A549 (cell line): ENCODE measurements at regions not wholly inside any gene's neighbourhood (a gene's known extent, or its start where the extent isn't known, plus 50 kb on each side); places are given as distances from the start of the nearest gene placed in this dataset.
A peak's percentile ranks its signal among the peaks of the same experiment; 100 is the strongest.

Experiments used
- ATAC-seq, 2 experiments: fragments of 200-7000 bp in 1 of 2; fragments of >200 bp in 1 of 2; cut with Nextera tagmentation in 1 of 2; cut with Tn5 transposase in 1 of 2; 3 replicates each; pipeline versions ENCODE4 v1.8.0 to v1.9.1; 2018 to 2020; ENCODE audit warnings: mild to moderate bottlenecking in 1 of 2, moderate library complexity in 1 of 2
- CTCF ChIA-PET: fragments of 300-600 bp; sonication (Branson Sonifier 250); formaldehyde crosslinking; extraction: SDS; loops from one replicate; lab custom pipeline; 2021; ENCODE audit warnings: antibody characterized with exemption, inconsistent platforms; lab: Yijun Ruan, JAX
- POLR2A ChIA-PET: fragments of 350-600 bp; formaldehyde crosslinking; extraction: SDS; loops from one replicate; lab custom pipeline; 2021; ENCODE audit warnings: antibody characterized with exemption, inconsistent platforms; lab: Yijun Ruan, JAX
- DNase-seq, 2 experiments: peaks; one replicate each; pipeline versions ENCODE4 v3.0.0 to v3.0.0-alpha.2; 2011 to 2016; ENCODE audit warnings: low read depth in 1 of 2, low spot score in 1 of 2
- FAIRE-seq: peaks from 2 replicates; lab custom pipeline; 2011; peaks lifted over from hg19 to GRCh38; lab: Jason Lieb, UNC
- H3K27ac ChIP-seq, 2 experiments: fragments of >200 bp; sonication (Bioruptor Twin); formaldehyde crosslinking; 3 replicates each; pipeline ENCODE4 v1.5.1; 2016 to 2017
- H3K4me1 ChIP-seq: fragments of >200 bp; sonication (Bioruptor Twin); formaldehyde crosslinking; 3 replicates; pipeline ENCODE4 v1.6.1; 2016
- H3K4me2 ChIP-seq: fragments of >200 bp; sonication (Bioruptor Twin); formaldehyde crosslinking; 3 replicates; pipeline ENCODE4 v1.6.1; 2016
- H3K4me3 ChIP-seq: fragments of >200 bp; sonication (Bioruptor Twin); formaldehyde crosslinking; 3 replicates; pipeline ENCODE4 v1.5.1; 2016
- H3K9me3 ChIP-seq: fragments of >200 bp; sonication (Bioruptor Twin); formaldehyde crosslinking; 3 replicates; pipeline ENCODE4 v1.6.1; 2016
- CHD4 ChIP-seq: fragments of 200-600 bp; sonication (generic); IDR thresholded peaks from 2 replicates; pipeline ENCODE4 v1.6.1; 2016; ENCODE audit warnings: antibody characterized with exemption, mild to moderate bottlenecking, borderline replicate concordance
- EHF ChIP-seq: fragments of 250-450 bp; sonication (Bioruptor Pico); IDR thresholded peaks from 2 replicates; pipeline ENCODE4 v1.5.0; 2020; ENCODE audit warnings: mild to moderate bottlenecking
- ESRRA ChIP-seq: fragments of 150-350 bp; IDR thresholded peaks from 2 replicates; pipeline ENCODE4 v1.6.1; 2014; ENCODE audit warnings: mild to moderate bottlenecking, low read length, borderline replicate concordance
- FOSL2 ChIP-seq, 2 experiments: fragments of 450-650 bp in 1 of 2; fragments of >200 bp in 1 of 2; sonication (Bioruptor Twin) in 1 of 2; formaldehyde crosslinking; IDR thresholded peaks; 2 replicates each; pipeline versions ENCODE4 v1.5.0 to v1.6.1; 2016 to 2020; ENCODE audit warnings: mild to moderate bottlenecking in 1 of 2, moderate library complexity in 1 of 2
- HDAC2 ChIP-seq: fragments of 200-600 bp; sonication (generic); IDR thresholded peaks from 2 replicates; pipeline ENCODE4 v1.6.1; 2016
- HOXB13 ChIP-seq: fragments of 250-450 bp; sonication (Bioruptor Pico); IDR thresholded peaks from 2 replicates; pipeline ENCODE4 v1.5.0; 2020; ENCODE audit warnings: low read depth, mild to moderate bottlenecking, moderate library complexity
- MAZ ChIP-seq: fragments of 150-350 bp; IDR thresholded peaks from 2 replicates; pipeline ENCODE4 v1.6.1; 2014; ENCODE audit warnings: antibody characterized with exemption, low read depth, low read length, borderline replicate concordance
- NR3C1 ChIP-seq: fragments of >200 bp; sonication (Bioruptor Twin); formaldehyde crosslinking; IDR thresholded peaks from 3 replicates; pipeline ENCODE4 v1.6.1; 2017
- PHF8 ChIP-seq: fragments of 200-600 bp; sonication (generic); IDR thresholded peaks from 2 replicates; pipeline ENCODE4 v1.6.1; 2016; ENCODE audit warnings: low read depth, mild to moderate bottlenecking, antibody characterized with exemption, moderate library complexity, borderline replicate concordance
- RAD21 ChIP-seq, 2 experiments: fragments of >200 bp in 1 of 2; sonication (Bioruptor Twin) in 1 of 2; formaldehyde crosslinking in 1 of 2; IDR thresholded peaks in 1 of 2; conservative IDR thresholded peaks in 1 of 2; 2 replicates in 1 of 2; 3 replicates in 1 of 2; pipeline ENCODE4 v1.6.1; 2012 to 2018; ENCODE audit warnings: inconsistent platforms in 1 of 2
- TFCP2L1 ChIP-seq: fragments of 250-450 bp; sonication (Bioruptor Pico); IDR thresholded peaks from 2 replicates; pipeline ENCODE4 v1.5.0; 2021; ENCODE audit warnings: mild to moderate bottlenecking
- TP53 ChIP-seq: fragments of 250-450 bp; sonication (Bioruptor Pico); IDR thresholded peaks from 2 replicates; pipeline ENCODE4 v1.5.0; 2021; ENCODE audit warnings: mild to moderate bottlenecking, moderate library complexity
- WGBS: methylation state at CpG from one replicate; pipeline ENCODE4 v1.1.6; 2017; ENCODE audit errors: missing lambda C conversion rate; 5-methylcytosine and 5-hydroxymethylcytosine counted together
- TF ChIP-seq, protein P1 (sequence below): fragments of 450-650 bp; IDR thresholded peaks from 2 replicates; pipeline ENCODE4 v1.6.1; 2014; ENCODE audit warnings: antibody characterized with exemption
- TF ChIP-seq, protein P2 (sequence below): fragments of >200 bp; sonication (Bioruptor Twin); formaldehyde crosslinking; IDR thresholded peaks from 3 replicates; pipeline ENCODE4 v1.5.1; 2016
- TF ChIP-seq, protein P3 (sequence below): fragments of 250-450 bp; sonication (Bioruptor Pico); IDR thresholded peaks from 2 replicates; pipeline ENCODE4 v1.5.0; 2020; ENCODE audit warnings: low read depth, mild to moderate bottlenecking, moderate library complexity
- TF ChIP-seq, protein P4 (sequence below): fragments of 200-600 bp; sonication (generic); IDR thresholded peaks from 2 replicates; pipeline ENCODE4 v1.6.1; 2016; ENCODE audit warnings: antibody characterized with exemption, mild to moderate bottlenecking, moderate library complexity

- FAIRE-seq (no peak), ATAC-seq (no peak)
- WGBS, result 77% methylated on average over 5 of the region's 5 CpGs
Observed at GRCh38 chr13:74043237-74043636, 91.0 kb downstream of the KLF12 start.

DNA sequence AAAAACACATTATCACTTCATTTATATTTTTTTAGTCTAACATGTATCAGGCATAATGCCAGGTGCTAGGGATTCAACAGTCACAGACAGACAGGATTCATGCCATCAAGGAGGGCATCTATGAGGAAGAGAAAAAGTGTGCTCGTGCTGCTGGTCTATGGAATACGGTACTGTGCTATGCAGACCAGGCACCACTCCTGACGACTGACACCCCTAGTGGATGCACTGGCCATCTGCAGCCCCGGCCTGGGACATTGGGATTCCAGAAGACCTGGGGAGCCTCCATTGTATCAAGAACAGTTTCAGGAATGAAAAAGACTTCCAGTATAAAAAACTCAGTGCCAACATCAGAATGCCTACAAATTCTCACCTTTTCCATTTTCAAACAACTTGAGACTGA lies 94.0 kb downstream of the KLF12 start:
- POLR2A ChIA-PET, result no interaction called here
- Histone ChIP-seq H3K4me3 (no peak overlapping the region), H3K9me3 (no peaks in the 10 kb centered on the region), H3K27ac (no peak overlapping the region), H3K4me2 (no peak overlapping the region), H3K4me1 (no peaks in the 10 kb centered on the region)
- CTCF ChIA-PET, result no interaction called here
- FAIRE-seq (no peak), DNase-seq (peak; percentile 32 to 56), ATAC-seq (peak; percentile 76 to 96; a peak in 5 of 6 replicates)
- no peak for TF ChIP-seq EHF (CRISPR knock-in tag)
- no peak for TF ChIP-seq MAZ
- TF ChIP-seq RAD21 (conservative IDR thresholded peaks at IDR 0.05 in 1 of 2, IDR thresholded peaks at IDR 0.05 in 1 of 2), result peak in 1 of 2 experiments; percentile 32; a peak in 1 of 5 replicates
- 35% methylated on average over 4 of the region's 4 CpGs for WGBS

More at GRCh38 chr13:74043237-74043636, 91.0 kb downstream of the KLF12 start:
- Histone ChIP-seq H3K4me1 (peaks cover 7% of the 10 kb centered on the region; the same call in 1 of the 3 replicates), H3K27ac (no peak overlapping the region), H3K4me2 (no peak overlapping the region), H3K4me3 (no peak overlapping the region), H3K9me3 (no peaks in the 10 kb centered on the region)
- CTCF ChIA-PET, result no interaction called here
- no peak for DNase-seq
- POLR2A ChIA-PET, result no interaction called here
- TF ChIP-seq HDAC2 (no peak), CHD4 (no peak), PHF8 (no peak)
- TF ChIP-seq, all 56 proteins: peak for 0

- ATAC-seq, result no peak
- DNase-seq, result no peak
- Histone ChIP-seq H3K4me2 (no peak overlapping the region), H3K9me3 (no peaks in the 10 kb centered on the region), H3K4me3 (no peak overlapping the region), H3K4me1 (no peaks in the 10 kb centered on the region), H3K27ac (no peak overlapping the region)
- ChIA-PET CTCF (no interaction called here), POLR2A (no interaction called here)
- 94% methylated on average over 3 of the region's 3 CpGs for WGBS
- TF ChIP-seq FOSL2 (IDR thresholded peaks at IDR 0.05) (no peak), FOSL2 (CRISPR knock-in tag; IDR thresholded peaks at IDR 0.05) (no peak), TFCP2L1 (CRISPR knock-in tag) (no peak), ESRRA (no peak), NR3C1 (no peak), TP53 (no peak), HOXB13 (CRISPR knock-in tag) (no peak), CHD4 (no peak)
- TF ChIP-seq, protein P1, sequence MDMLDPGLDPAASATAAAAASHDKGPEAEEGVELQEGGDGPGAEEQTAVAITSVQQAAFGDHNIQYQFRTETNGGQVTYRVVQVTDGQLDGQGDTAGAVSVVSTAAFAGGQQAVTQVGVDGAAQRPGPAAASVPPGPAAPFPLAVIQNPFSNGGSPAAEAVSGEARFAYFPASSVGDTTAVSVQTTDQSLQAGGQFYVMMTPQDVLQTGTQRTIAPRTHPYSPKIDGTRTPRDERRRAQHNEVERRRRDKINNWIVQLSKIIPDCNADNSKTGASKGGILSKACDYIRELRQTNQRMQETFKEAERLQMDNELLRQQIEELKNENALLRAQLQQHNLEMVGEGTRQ, result no peak
- TF ChIP-seq, protein P2, sequence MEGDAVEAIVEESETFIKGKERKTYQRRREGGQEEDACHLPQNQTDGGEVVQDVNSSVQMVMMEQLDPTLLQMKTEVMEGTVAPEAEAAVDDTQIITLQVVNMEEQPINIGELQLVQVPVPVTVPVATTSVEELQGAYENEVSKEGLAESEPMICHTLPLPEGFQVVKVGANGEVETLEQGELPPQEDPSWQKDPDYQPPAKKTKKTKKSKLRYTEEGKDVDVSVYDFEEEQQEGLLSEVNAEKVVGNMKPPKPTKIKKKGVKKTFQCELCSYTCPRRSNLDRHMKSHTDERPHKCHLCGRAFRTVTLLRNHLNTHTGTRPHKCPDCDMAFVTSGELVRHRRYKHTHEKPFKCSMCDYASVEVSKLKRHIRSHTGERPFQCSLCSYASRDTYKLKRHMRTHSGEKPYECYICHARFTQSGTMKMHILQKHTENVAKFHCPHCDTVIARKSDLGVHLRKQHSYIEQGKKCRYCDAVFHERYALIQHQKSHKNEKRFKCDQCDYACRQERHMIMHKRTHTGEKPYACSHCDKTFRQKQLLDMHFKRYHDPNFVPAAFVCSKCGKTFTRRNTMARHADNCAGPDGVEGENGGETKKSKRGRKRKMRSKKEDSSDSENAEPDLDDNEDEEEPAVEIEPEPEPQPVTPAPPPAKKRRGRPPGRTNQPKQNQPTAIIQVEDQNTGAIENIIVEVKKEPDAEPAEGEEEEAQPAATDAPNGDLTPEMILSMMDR, result no peak
- TF ChIP-seq, protein P3, sequence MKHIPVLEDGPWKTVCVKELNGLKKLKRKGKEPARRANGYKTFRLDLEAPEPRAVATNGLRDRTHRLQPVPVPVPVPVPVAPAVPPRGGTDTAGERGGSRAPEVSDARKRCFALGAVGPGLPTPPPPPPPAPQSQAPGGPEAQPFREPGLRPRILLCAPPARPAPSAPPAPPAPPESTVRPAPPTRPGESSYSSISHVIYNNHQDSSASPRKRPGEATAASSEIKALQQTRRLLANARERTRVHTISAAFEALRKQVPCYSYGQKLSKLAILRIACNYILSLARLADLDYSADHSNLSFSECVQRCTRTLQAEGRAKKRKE (CRISPR knock-in tag), result no peak
- TF ChIP-seq, protein P4, sequence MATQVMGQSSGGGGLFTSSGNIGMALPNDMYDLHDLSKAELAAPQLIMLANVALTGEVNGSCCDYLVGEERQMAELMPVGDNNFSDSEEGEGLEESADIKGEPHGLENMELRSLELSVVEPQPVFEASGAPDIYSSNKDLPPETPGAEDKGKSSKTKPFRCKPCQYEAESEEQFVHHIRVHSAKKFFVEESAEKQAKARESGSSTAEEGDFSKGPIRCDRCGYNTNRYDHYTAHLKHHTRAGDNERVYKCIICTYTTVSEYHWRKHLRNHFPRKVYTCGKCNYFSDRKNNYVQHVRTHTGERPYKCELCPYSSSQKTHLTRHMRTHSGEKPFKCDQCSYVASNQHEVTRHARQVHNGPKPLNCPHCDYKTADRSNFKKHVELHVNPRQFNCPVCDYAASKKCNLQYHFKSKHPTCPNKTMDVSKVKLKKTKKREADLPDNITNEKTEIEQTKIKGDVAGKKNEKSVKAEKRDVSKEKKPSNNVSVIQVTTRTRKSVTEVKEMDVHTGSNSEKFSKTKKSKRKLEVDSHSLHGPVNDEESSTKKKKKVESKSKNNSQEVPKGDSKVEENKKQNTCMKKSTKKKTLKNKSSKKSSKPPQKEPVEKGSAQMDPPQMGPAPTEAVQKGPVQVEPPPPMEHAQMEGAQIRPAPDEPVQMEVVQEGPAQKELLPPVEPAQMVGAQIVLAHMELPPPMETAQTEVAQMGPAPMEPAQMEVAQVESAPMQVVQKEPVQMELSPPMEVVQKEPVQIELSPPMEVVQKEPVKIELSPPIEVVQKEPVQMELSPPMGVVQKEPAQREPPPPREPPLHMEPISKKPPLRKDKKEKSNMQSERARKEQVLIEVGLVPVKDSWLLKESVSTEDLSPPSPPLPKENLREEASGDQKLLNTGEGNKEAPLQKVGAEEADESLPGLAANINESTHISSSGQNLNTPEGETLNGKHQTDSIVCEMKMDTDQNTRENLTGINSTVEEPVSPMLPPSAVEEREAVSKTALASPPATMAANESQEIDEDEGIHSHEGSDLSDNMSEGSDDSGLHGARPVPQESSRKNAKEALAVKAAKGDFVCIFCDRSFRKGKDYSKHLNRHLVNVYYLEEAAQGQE, result no peak
- FAIRE-seq, result no peak
Observed at GRCh38 chr13:74039667-74040066, 94.5 kb downstream of the KLF12 start.
